ENCODE measurements at regions not wholly inside any gene's neighbourhood (a gene's known extent, or its start where the extent isn't known, plus 50 kb on each side); places are given as distances from the start of the nearest gene placed in this dataset.

GRCh38 chr6:128666405-128666804 is 146.0 kb upstream of the PTPRK start:
- in situ Hi-C loops (cut with MboI; ENCODE audit: low sequenced_read_pairs, unreplicated experiment): no loop called here
- TF ChIP-seq CTCF (IDR thresholded peaks at IDR 0.05; ENCODE audit: borderline replicate concordance, control extremely low read depth, extremely low read depth, insufficient read depth, missing control alignments): no peak
- DNase-seq (ENCODE audit: low spot score): no peak

- no peak for TF ChIP-seq CTCF (IDR thresholded peaks at IDR 0.05; ENCODE audit: borderline replicate concordance, control extremely low read depth, extremely low read depth, insufficient read depth, missing control alignments)
- DNase-seq (ENCODE audit: low spot score): no peak
- in situ Hi-C loops (cut with MboI; ENCODE audit: low sequenced_read_pairs, unreplicated experiment): no loop called here
Measured at GRCh38 chr6:128663238-128663637, 142.8 kb upstream of the PTPRK start.

GRCh38 chr6:128659878-128660622 is 139.7 kb upstream of the PTPRK start:
- no peak for TF ChIP-seq CTCF (IDR thresholded peaks at IDR 0.05; ENCODE audit: borderline replicate concordance, control extremely low read depth, extremely low read depth, insufficient read depth, missing control alignments)
- no peak for DNase-seq (ENCODE audit: low spot score)
- in situ Hi-C loops (cut with MboI; ENCODE audit: low sequenced_read_pairs, unreplicated experiment): no loop called here

GRCh38 chr6:128659276-128659675 is 138.9 kb upstream of the PTPRK start:
- in situ Hi-C loops (cut with MboI; ENCODE audit: low sequenced_read_pairs, unreplicated experiment): no loop called here
- no peak for TF ChIP-seq CTCF (IDR thresholded peaks at IDR 0.05; ENCODE audit: borderline replicate concordance, control extremely low read depth, extremely low read depth, insufficient read depth, missing control alignments)
- no peak for DNase-seq (ENCODE audit: low spot score)

- in situ Hi-C loops (cut with MboI; ENCODE audit: low sequenced_read_pairs, unreplicated experiment): no loop called here
- TF ChIP-seq CTCF (IDR thresholded peaks at IDR 0.05; ENCODE audit: borderline replicate concordance, control extremely low read depth, extremely low read depth, insufficient read depth, missing control alignments): no peak
- DNase-seq (ENCODE audit: low spot score): no peak
Measured at GRCh38 chr6:128657181-128657580, 136.8 kb upstream of the PTPRK start.

- no peak for DNase-seq (ENCODE audit: low spot score)
- in situ Hi-C loops (cut with MboI; ENCODE audit: low sequenced_read_pairs, unreplicated experiment): no loop called here
- TF ChIP-seq CTCF (IDR thresholded peaks at IDR 0.05; ENCODE audit: borderline replicate concordance, control extremely low read depth, extremely low read depth, insufficient read depth, missing control alignments): no peak
Measured at GRCh38 chr6:128655978-128656498, 135.6 kb upstream of the PTPRK start.

All from GM13976 (cell line).